ENCODE measurements at regions not wholly inside any gene's neighbourhood (a gene's known extent, or its start where the extent isn't known, plus 50 kb on each side); places are given as distances from the start of the nearest gene placed in this dataset.

- TF ChIP-seq, protein P1, sequence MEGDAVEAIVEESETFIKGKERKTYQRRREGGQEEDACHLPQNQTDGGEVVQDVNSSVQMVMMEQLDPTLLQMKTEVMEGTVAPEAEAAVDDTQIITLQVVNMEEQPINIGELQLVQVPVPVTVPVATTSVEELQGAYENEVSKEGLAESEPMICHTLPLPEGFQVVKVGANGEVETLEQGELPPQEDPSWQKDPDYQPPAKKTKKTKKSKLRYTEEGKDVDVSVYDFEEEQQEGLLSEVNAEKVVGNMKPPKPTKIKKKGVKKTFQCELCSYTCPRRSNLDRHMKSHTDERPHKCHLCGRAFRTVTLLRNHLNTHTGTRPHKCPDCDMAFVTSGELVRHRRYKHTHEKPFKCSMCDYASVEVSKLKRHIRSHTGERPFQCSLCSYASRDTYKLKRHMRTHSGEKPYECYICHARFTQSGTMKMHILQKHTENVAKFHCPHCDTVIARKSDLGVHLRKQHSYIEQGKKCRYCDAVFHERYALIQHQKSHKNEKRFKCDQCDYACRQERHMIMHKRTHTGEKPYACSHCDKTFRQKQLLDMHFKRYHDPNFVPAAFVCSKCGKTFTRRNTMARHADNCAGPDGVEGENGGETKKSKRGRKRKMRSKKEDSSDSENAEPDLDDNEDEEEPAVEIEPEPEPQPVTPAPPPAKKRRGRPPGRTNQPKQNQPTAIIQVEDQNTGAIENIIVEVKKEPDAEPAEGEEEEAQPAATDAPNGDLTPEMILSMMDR (IDR thresholded peaks at IDR 0.05; ENCODE audit: poor library complexity): no peak
- TF ChIP-seq EZH2phosphoT487 (IDR thresholded peaks at IDR 0.05; ENCODE audit: low read depth, severe bottlenecking, unreplicated experiment) (no peak), EZH2 (IDR thresholded peaks at IDR 0.05; ENCODE audit: borderline replicate concordance) (no peak)
Observed at GRCh38 chr5:45089870-45090269, 281.1 kb downstream of the MRPS30 start.
